GM19467 (cell line): ENCODE measurements at regions not wholly inside any gene's neighbourhood (a gene's known extent, or its start where the extent isn't known, plus 50 kb on each side); places are given as distances from the start of the nearest gene placed in this dataset.

Source experiments
- ATAC-seq: cut with Tn5 transposase; IDR thresholded peaks from one replicate; pipeline ENCODE4 v1.9.1; 2021; ENCODE audit warnings: mild to moderate bottlenecking, moderate library complexity; ENCODE audit not compliant: unreplicated experiment

DNA sequence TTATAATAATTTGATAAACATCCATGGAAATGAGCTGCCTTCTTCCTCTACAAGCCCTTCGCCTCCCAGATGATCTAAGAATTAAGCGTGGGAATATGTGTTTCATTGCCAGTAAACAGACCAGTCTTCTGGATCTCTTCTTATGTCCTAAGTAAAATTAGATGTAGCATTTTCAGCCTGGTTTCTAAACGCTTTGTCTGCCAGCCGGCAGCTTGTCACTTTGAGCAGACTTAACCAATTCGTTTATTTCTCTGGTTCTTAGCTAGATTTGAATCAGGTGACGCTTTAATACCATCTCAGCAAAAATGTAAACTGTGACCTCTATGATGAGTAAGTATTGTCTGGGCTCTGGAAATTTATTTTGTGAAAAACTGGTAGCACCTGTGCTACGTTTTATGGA, 380.6 kb upstream of the NUDT12 start:
- no peak for ATAC-seq

DNA sequence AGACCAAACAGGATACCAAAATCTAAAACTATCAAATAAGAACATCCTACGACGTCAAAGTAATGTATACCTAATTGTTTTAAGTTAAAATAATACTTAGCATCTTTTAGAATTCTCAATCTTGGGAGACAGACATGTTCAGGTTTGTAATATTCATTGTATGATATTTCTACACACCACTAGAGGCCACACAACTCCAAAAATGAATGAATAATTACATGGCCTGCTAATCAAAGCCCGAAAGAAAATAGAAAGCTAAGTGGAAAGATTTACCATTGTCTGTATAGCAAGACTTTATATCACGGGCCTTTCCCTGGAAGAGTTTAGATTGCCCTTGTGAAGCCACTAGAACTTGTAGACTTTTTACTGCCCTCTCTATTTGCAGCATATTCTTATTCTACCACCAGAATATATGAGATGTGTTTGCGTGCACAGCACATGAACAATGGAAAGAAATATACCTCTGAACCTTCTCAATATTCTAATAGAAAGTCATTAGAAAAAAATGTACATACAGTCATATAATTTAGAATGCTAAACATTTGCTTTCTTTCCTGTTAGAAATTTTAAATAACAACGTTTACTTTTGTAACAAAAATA, 380.1 kb upstream of the NUDT12 start:
- no peak for ATAC-seq

DNA sequence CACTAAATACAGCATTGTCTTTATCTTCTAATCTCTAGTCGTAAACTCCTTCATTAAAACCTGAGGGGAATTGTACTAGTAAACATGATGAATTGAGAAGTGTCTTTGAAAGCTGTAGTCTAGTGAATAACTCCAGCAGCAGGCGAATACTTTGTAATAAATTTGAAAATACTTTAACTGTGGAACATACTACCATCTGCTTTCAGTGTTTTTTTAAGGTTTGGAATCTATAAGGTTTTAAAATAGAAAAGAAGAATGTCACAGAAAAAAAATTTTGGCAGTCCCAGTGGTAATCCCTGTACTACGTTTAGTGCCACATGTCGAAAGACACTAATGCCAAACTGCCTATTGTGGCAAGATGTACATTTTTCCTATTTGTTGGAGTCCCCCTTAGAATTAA, 379.0 kb upstream of the NUDT12 start:
- no peak for ATAC-seq

DNA sequence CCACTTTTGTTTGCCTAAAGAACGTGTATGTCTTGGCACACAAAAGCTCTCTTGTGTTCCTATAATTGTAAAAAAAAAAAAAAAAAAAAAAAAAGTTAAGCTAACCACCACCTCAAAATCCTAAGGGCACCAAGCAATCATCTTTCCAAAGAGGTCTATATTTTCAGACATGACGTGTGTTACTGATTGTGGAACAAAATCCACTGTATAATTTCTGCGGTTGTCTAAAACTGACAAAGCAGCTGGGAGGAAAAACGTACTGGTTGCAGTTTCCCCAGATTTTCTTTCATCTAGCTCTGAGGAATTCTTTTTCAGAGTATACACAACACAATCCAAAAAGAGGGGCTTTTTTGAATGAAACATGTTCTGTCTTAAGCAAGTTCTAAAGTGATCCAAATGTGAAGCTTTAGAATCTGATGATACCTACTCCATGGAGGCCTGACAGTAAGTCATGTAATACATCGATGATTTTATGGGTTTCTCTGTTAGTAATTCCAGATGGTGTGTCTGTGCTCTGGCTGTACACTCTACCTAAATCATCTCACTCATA, 375.6 kb upstream of the NUDT12 start:
- no peak for ATAC-seq

DNA sequence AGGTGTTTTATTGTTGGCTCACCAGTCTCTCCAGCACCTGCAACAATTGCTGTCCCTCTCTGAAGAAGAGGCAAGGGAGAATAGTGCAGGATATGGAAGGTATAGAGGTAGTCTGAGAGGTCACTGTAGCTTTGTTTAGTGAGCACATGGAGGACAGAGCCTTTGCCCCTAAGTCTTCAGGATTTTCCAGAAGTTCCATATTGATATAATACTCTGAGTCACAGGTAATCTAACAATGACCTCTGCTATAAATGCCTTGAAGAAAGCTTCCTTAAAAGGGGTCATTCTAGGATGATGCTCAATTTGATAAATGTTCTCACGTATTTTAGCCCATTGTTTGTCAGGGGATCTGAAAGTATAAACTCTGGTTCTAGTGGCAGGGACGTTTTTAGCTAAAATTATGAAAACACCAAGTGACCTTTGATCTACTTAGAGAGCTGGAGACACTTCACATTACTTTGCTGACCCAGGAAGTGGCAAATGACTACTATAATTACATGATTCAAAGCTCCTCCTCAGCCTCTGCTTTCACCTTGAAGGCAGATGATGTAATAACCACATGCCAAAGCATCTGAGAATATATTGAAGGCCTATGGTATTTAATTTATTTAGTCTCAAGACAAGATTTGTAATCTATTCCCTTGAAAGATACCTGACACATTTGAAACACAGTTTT, 366.9 kb upstream of the NUDT12 start:
- no peak for ATAC-seq

DNA sequence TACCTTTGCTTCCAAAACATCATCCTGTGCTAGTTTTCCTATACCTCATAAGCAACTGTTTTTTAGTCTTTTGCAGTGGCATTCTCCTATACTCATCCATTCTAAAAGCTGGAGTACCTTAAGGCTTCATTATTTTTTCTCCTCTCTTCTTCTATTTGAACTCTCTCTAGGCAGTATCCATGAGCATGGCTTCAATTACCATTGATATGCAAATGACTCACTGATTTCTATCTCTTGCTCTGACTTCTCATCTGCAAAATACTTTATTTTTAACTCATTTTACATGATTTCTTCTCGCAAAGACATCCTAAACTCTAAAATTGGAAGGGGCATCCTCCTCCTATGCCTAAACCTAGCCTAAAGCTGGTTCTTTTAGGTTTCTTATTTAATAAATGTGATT, 365.1 kb upstream of the NUDT12 start:
- no peak for ATAC-seq

DNA sequence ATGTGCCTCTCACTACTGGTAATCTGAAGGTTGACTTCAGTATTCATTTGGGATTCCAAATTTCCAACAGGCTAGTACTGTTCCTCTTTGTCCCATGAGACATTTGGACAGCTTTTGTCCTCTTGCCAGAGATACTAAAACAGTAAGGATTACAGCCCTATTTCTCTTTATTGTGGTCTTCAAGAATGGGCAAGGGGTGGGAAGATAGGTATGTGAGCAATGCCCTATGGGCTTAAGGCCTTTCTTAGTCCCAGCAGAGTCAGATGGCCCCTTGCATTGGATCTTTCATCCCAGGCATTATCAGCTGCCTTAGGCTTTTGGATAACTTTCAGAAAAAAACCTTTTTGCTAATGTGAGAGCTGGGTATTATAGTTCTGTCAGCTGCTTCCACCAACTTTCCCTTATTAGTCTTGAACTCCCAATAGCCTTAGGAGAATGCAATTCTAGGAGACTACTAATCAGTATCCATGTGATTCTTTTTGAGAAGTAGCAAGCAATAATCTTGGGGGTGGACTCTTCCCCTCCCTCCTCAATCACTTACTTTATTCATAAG, 361.1 kb upstream of the NUDT12 start:
- no peak for ATAC-seq

DNA sequence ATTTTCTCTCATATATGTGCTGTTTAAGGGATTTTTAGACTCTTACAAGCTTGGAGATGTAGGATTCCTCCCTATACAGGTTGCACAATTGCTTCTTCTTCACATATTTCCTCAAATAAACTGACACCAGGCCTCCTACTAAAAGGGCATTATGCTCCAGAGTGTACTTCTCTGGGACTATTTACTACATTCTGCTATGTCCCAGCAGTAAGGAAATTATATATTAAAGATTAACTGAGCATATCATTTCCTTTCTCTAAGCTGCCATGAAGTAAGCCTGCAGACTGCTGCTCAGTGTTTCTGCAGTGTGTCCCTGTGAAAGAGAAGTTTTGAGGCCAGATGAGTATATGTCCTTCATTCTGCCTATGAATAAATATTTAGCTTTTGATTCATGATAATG, 356.9 kb upstream of the NUDT12 start:
- ATAC-seq, result no peak

DNA sequence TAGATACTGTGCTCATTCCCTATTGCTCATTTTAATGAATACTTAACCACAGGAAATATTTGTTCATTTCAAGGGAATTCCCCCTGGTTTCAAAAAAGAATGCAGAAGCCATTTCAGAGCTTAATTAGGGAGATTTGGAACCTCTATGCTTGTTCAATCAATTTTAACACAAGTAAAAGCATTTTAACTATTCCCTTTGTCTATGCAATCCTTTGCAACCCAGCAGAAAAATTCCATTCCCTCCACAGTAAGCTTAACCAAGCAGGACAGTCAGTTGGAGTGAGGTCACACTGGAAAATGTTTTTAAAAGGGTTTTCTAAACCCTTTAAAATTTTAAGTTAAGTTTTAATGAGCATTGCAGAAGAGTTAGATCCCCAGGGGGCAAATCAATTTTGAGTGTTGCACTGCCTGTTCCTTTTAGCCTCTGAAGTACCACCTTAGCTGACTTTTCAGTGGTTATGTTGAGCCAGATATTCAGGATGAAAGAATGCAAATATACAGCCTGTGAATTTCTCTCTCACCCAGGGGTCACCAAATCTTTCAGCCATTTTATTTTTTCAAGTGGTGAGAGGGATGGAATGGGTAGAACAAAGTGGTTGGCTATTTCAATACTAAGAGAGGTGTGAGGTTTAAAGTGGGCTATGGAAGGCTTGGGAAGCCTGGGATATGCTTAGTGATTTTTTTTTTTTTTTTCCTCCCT, 356.2 kb upstream of the NUDT12 start:
- no peak for ATAC-seq

DNA sequence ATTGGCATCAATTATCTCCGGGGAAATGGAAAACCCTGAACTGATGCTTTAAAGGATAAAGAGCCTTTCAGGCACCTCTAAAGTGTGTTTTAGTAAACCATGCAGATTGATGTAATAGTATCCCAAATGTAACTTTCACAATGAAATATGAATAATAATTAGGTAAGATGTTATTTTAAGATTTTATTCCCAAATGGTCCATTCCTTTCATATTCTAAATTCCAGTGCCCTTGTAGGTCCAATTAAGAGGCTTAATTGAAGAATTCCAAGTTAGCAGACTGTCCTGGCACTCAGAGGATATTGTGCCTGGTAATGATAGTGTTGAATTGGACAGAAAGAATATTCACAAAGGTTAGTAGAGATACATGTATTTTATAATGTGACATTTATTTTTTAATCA, 352.5 kb upstream of the NUDT12 start:
- ATAC-seq, result no peak

DNA sequence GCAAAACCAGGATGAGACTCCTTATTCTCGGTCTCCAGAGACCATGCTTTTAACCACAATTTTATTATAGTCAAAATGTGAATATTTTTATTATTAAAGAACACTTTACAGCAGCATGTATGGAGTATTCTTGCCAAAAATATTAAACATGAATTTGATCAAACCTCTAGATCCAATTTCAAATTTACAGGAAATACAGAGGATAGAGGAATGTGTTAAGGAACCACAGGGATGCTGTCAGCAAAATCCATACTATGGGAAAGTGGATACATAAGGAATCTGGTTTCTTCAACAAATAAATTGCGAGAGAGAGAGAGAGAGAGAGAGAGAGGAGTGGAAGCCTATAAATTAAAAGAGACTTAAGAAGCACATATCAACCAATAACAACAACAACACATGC, 348.2 kb upstream of the NUDT12 start:
- no peak for ATAC-seq

DNA sequence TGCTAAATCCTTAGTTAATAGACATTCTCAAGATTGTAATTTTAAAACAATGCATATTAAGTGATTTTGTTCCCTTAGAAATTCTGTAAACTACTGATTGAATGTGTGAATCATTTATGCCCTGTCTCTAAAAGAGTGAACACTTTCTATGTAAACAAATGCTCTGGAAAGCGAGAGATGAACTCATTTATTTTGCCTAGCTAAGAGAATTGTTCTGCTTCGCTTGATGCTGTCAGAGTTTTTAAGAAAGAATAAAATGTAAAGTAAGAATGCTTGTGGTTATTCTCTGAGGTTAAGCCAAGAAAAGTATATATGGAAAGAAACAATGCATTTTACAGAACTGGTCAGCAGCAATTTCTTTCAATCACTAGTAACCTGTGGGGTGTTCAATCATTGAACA, 347.4 kb upstream of the NUDT12 start:
- no peak for ATAC-seq

DNA sequence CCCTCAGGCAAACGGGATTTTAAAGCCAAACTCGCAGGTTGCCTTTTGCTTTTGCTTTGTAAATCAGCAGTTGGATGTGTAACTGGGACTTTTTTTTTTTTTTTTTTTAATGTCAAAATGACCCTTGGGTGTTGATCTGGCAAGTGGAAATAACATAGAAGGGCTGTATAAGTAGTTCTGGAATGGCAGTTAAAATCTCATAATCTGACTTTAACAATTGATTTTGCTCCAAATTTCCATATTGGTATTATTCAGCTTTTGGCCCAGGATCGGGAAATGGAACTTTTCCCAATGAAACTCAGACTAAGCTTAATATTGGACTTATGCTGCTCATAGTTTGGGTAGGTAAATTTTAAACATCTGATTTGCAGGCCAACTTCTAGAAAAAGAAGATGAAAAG, 346.8 kb upstream of the NUDT12 start:
- no peak for ATAC-seq

DNA sequence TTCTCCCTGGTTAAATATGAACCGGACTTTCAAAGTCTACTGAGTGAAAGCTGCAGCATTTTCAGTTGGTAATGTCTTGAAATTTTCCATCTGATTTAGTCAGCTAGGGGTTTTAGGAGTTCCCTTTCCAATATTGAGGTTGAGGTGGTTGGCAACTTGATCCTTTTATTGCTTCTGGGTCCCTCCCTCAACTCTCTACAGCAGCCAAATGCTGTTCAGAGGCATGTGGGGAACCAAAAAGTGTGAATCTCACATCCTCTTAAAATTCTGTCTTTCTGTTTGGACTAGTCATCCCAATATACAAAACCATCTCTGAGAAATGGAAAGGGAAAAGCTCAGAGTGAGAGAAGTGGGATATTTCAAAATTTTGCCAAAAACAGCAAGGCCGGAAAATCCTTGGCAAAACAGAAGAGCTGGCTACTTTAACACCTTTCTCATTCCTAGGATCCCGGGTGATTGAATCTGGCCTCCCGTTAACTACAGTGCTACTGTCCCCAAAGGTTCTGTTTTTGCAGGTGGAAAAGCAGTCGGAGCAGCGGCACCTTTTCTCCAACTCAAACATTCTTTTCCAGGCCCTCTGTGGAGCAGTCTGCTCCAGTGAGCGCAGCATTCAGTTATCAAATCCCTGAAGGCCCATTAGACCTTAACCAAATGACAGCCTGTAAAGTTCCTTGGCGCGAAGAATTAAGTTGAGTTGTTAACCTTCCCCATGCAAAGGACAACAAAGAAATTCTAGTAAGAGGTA, 345.9 kb upstream of the NUDT12 start:
- ATAC-seq, result no peak

DNA sequence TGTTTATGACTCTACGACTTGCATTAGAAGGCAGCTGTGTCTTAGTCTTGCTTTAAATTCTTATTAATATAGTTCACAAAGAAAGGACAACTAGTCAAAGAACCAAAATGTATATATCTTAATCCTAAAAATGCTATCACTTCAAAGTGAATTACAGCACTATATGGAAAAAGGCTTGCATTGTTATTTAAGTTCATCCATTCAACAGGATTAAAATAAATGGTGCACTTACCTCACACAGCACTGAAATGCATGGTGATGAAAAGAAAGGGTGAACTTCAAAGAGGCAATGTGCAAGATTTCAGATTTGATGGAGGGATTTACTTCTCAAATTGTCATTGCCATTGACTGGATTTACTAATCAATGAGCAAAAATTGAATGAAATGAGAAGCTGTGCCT, 344.4 kb upstream of the NUDT12 start:
- no peak for ATAC-seq

DNA sequence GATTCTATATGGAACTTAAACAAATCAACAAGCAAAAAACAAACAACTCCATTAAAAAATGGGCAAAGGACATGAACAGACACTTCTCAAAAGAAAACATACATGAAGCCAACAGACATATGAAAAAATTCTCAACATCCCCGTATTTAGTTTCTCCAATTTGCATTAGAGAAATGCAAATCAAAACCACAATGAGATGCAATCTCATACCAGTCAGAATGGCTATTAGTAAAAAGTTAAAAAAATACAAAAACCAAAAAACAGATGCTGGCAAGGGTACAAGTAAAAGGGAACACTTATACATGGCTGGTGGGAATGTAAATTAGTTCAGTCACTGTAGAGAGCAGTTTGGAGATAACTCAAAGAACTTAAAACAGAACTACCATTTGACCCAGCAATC, 342.1 kb upstream of the NUDT12 start:
- ATAC-seq, result no peak

DNA sequence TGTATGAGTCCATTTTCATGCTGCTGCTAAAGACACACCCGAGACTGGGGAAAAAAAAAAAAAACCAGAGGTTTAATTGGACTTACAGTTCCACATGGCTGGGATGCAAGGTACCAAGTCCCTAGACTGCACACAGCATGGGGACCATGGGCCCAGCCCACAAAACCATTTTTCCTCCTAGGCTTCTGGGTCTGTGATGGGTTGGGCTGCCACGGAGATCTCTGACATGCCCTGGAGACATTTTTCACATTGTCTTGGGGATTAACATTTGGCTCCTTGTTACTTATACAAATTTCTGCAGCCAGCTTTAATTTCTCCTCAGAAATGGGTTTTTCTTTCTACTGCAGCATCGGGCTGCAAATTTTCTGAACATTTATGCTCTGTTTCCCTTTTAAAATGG, 340.3 kb upstream of the NUDT12 start:
- ATAC-seq, result no peak

DNA sequence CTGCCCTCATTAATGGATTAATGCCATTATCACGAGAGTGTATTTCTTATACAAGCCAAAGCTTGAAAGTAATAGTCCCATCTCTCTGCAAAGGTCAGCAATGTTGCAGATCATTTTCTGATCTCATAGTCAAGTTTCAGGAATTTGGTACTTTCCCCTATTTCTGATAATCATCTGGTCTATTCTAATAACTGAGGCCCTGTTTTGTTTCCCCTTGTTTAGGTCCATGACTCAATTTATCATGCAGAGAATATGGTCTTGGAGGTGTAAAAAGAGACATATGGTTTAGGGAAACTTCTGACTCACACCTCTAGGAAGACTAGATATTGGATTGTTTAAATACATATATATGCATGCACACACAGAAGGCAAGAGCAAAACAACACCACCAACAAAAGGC, 339.3 kb upstream of the NUDT12 start:
- ATAC-seq, result no peak

DNA sequence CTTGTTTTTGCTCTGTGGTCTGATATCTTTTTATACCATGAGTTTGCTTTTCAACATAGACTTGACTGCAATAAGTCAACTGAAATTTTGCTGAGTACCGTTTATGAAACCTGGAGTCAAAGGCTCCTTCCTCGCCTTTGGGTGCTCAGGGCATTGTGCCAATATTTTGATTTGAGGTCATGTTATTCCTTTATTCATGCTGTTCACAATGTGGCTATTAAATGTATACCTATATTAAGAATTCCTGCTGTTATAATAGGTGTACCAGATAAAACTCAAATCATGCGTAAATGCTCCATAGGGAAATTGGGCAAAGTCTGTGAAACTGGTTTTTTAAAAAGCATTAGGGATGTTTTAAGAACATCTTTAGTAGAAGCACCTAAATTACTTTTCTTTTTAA, 334.0 kb upstream of the NUDT12 start:
- ATAC-seq, result no peak

DNA sequence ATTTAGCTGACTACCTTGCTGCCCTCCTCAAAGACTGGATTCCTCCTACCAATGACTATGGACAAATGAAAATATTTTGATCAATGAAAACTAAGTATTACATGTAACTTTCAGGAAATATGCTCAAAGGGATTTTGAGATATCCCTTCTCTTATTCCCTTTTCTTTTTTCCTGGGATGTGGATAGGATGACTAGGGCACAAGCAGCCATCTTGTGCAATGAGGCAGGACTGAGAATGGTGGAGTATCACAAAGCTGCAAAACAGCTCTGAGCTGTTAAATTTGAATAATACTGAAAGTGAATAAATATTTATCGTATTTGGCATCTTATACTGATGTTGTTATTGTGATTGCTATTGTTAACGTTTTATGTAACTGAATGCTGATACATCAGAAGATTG, 333.1 kb upstream of the NUDT12 start:
- no peak for ATAC-seq

DNA sequence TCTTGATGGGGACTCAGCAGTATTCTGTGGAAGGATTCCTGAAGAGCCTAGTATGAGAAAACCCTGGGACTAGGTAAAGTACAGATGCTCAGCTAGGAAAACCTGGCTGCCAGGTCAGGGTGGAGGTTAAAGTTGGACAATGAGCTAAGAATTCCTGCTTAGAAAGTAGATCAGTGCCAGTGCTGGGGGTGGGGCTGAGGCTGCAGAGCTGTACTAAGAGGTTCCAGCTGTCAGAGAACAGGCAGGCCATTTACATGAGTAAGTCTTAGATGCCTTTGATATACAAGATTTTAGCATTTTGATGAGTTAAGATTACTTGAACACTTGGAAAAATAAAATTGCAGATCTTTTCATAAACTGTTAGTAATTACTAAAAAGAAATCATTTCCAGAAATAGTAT, 332.3 kb upstream of the NUDT12 start:
- no peak for ATAC-seq
